HG02588 (cell line): ENCODE measurements at regions not wholly inside any gene's neighbourhood (a gene's known extent, or its start where the extent isn't known, plus 50 kb on each side); places are given as distances from the start of the nearest gene placed in this dataset.

Experiments used
- ATAC-seq: cut with Tn5 transposase; IDR thresholded peaks from one replicate; pipeline ENCODE4 v1.9.1; 2021; ENCODE audit warnings: mild to moderate bottlenecking, moderate library complexity; ENCODE audit not compliant: unreplicated experiment

DNA sequence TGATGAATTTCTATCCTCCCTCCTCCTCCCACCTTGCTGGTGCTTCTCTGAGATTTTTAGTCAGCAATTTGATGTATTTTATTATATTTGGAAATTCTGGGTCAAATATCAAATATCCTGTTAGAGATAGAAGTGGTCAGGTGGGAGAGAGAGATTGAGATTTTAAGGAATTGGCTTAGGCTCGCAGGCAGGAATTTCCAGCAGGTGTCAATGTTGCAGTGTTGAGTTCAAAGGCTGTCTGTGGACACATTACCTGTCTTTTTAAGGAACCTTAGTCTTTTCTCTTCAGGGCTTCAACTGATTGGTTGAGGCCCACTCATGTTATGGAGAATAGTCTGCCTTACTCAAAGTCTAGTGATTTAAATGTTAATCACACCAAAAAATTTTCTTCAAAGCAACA lies 457.3 kb downstream of the FLRT2 start:
- no peak for ATAC-seq

DNA sequence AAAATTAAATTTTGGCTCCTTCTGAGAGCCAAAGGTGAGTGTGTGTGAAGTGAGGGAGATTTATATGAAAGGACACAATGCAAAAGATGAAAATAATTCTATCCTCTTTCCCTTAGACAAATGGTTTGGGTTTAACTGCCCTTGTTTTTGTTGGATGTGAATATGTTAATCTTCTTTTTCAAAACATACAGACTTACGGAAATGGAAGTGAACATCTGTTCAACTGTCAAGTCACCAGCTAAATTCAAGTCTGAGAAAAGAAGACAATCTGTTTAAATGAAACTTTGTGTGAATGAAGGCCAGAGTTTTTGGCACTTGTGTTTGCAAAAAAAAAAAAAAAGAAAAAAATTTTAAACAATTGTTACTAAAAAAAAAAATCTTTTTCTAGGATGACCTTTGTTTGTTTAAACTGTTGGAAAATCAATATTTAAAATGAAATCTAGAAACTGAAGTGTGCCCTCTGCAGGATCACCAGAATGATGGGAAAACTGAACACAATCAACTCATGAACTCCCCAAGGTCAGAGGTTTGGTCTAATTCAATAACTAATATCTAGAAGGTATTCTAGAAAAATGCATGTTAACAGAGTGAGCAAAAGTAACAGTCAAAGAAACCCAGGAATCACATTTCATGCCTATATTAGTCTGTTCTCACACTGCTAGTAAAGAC lies 448.8 kb downstream of the FLRT2 start:
- ATAC-seq = no peak

DNA sequence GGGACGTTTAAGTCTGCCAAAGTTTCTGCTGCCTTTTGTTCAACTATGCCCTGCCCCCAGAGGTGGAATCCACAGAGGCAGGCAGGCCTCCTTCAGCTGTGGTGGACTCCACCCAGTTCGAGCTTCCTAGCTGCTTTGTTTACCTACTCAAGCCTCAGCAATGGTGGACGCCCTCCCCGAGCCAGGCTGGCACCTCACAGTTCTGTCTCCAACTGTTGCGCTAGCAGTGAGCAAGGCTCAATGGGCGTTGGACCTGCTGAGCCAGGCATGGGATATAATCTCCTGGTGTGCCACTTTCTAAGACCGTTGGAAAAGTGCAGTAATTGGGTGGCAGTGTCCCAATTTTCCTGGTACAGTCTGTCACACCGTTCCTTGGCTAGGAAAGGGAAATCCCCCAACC lies 444.7 kb downstream of the FLRT2 start:
- no peak for ATAC-seq

DNA sequence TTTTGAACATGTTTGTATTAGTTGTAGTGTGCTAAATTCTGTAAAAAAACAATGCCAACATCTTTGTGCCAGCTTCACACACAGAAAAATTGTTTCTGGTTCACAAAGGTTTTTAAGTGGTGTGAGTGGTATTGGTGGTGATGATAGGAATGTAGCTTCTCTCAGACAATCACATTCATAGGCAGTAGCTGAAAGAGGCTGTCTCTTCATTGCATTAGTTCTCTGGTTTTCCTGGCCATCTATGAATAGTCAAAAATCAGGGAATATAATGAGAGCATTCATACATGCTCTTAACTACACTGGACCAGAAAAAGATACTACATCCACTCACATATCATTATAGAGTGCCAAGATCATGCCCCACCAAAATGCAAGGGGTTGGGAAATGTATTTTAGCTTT lies 433.5 kb downstream of the FLRT2 start:
- no peak for ATAC-seq

DNA sequence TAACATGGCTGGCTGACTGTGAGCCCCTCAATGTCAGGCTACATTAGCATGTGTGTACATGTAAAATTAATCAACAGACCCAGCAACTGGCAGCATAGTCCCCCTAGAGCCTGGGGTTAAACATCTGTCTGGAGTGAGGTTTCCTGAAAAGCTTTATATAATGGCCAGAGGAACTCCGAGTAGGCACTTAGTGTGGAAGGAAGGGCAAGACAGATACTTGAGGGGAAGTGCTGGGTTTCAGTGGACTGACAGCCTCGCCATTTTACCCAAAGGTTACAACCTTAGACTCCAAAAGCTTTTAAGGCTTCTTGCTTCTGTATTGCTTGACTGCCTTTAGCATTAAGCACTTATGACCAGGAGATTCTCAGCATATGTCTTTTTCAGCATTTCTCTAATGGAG lies 430.8 kb downstream of the FLRT2 start:
- no peak for ATAC-seq

DNA sequence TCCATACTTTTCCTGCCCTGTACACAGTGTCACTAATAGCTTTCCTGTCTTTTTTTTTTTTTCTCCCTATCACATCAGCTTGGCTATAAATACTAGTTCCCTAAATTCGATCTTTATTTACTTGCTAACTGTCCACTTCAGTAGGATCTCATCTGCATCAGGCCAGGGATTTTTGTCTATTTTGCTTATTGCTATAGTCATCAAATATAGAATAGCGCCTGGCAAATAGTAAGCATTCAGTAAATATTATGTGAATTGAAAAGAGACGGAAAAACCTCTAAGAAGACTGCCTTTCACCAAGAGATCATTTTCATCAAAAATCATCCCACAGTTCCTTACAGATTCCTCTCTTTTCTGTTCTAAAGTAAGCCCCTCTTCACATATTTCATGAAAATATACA lies 429.1 kb downstream of the FLRT2 start:
- no peak for ATAC-seq

DNA sequence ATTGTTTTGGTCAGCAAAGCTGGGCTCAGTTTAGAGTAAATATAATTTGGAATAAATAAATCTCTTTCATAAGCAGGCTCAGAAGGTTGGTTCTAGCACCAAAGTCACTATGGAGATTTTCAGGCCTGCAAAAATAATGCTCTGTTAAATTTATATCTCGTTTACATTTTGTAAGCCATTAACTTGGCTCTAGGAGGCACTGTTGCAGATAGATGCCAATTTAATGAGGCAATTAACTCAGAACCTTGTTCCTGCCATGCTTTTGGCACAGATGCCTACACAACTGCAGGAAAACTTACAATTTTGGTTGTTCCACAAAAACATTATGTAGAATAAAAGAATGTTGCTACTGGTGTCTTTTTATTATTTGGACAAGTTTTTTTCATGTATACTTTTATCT lies 428.1 kb downstream of the FLRT2 start:
- ATAC-seq = no peak

DNA sequence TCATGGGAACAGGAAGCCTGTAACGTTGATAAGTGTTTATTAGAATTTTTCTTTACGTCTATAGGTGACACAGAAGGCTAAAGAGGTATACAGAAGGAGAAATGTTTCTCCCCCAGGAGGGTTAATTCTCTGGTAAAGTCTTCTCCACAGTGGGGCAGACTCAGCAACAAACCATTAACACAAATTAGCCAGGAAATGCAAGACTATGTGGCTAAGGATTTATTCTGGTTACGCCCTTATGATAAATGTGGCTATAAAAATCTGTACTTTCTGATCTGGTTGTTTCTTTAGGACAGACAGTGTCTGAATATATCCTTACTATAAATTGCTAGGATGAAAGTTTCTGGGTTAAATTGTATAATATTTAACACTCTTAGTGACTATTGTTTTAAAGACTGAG lies 423.3 kb downstream of the FLRT2 start:
- no peak for ATAC-seq

DNA sequence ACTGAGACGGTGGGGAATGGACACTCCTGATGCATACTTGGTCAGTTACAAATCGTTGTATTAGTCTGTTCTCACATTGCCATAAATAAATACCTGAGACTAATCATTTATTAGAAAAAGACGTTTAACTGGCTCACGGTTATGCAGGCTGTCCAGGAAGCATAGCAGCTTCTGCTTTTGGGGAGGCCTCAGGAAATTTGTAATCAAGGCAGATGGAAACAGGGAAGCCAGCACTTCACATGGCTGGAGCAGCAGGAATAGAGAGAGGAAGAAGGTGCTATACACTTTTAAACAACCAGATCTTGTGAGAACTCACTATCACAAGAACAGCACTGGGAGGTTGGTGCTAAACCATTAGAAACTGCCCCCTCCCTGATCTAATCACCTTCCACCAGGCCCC lies 418.2 kb downstream of the FLRT2 start:
- ATAC-seq = no peak

DNA sequence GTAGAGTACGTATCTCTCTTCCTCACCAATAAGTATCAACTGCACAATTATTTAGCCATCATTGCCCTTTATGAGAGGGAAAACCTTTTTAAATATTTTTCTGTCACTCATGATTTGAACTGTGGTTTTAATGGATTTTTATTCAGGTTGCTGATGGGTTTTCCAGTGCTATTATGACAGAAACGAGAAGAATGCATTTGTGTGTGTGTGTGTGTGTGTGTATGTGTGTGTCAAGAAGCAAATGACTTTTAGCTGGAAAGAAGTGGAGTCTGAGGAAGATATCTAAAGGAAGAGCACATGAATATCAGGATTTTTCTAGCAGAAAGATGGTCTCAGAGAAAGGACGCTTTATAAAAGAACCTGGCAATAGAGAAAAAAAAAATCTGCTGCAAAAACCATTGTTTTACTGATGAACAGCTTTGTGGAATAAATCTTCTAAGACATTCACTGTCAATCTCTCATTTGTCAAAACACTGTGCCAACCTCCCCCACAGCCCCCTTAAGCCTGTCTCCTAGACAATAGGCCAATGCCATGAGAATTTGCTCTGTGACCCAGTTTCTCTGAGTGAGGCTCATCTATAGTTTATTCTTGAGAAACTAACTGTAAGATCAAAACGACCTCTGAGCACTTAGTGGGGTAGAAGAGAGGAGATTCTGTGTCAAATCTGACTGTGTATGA lies 417.7 kb downstream of the FLRT2 start:
- ATAC-seq = no peak

DNA sequence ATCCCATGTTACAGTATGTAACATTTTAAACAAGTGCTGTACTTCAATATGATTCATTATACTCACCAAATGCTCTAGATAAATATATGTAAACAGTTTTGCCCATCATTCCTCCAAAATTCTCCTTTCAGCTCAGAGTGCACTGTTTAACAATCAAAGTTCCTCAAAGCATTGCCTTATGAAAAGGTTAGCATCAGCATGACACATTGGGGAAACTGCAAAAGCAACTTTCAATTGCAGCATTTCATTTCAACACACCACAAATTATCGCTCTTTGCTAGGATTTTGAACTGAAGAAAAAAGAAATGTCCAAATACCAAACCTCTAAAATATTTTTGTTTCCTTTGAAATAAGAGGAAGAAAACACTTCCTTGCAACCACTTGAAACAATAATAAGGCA lies 413.2 kb downstream of the FLRT2 start:
- ATAC-seq = no peak

DNA sequence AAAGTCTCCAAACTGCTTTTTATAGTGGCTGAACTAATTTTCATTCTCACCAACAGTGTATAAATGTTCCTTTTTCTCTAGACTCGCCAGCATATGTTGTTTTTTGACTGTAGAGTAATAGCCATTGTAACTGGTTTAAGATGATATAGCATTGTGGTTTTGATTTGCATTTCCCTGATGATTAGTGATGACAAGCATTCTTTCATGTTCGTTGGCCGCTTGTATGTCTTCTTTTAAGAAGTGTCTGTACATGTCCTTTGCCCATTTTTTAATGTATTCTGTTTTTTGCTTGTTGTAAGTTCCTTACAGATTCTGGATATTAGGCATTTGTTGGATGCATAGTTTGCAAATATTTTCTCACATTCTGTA lies 404.9 kb downstream of the FLRT2 start:
- ATAC-seq = peak; percentile 34

DNA sequence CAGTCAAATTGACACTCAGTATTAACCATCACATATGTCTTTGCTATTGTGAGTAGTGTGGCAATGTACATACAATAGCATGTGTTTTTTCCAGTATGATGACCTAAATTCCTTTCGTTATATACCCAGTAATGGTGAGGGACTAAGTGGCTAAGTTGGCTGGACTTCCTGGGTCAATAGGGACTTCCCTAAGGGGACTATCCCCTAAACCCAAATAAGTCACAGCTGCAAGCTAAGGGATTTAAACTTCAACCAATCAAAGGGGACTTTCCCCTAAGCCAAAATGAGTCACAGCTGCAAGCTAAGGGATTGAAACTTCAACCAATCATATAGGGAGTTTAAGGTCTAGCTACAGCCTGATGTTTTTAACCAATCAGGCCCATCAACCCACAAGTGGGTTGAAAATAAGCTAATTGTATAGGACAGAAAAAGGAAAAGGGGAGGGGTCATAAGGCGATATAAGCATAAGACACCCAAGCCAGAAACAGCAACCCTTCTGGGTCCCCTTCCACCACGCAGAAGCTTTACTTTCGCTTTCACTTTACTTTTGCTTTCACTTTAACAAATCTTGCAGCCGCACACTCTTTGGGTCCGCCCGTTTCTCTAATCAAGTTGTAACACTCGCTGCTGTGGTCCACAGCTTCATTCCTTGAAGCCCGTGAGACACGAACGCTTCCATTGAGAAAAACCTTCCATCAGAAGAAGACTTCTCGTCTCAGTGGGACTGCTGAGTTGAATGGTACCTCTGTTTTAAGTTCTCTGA lies 404.4 kb downstream of the FLRT2 start:
- peak; percentile 90 for ATAC-seq

DNA sequence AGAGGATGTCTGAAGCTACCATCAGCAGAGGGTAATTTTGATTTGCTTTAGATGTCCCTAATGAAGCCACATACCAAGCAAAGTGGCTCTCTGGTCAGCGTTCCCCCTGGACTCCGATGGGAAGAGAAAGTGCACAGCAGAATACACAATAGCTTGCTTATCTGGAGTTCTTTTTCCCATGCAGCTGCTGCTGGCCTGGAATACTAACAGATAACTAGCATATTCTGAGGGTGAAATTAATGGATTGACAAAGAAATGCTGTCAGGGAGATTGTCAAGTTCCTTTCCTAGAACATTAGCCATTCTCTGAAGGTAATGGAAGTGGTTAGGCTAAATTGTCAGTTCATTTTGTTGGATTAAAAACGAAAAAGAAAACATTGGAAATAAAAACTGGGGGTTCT lies 391.3 kb downstream of the FLRT2 start:
- ATAC-seq = no peak

DNA sequence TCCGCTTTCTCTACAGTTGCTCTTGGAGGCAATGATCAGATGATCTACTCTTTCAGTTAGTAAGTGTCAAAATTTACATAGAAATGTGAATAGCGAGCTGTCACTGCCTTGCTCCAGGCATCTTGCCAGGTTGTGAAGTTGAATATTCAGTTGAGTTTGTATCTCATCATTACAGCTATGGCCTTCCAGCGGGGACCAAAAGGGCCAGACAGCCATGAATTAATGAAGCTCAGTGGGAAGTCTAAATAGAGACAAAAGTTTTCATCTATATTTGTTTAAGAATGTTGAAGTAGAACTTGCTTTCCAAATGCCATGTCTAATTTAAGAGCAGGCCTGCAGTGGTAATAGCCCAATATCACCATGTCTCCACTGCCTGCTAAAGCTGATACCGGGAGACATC lies 387.8 kb downstream of the FLRT2 start:
- ATAC-seq = no peak

DNA sequence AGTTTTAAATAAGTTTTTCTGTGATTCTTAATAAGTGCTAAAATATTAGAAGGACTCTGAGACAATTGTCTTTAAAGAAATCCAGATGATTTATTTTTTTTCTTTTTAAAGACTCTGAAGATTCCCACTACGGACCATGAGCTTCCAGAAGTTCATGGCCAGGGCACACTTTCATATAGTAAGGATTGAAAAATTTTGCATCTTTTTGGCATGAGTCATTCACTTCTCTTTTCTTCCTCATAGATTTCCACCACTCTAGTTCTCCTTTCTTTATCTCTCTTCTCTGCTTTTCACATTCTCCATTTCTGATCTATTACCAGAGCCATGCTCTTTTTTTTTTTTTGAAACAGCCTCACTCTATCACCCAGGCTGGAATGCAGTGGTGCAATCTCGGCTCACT lies 385.8 kb downstream of the FLRT2 start:
- ATAC-seq = no peak

DNA sequence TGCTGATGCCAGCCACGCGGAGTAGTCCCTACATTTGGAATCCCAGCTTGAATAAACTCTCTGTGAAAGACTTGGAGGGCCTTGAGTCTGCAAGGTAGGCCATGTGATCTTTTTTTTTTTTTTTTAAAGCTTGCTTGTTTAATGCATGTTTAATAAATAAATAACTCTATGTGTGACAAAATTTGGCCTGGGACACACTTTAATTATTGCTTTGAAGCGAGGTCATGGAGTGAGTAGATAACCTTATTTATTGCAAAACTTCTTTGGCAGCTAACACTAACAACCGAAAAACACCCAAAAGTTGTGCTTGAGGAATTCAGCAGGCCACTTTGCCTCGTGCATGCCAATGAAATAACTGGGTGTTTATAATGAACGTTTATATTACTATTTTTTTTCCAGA lies 382.2 kb downstream of the FLRT2 start:
- ATAC-seq = no peak

DNA sequence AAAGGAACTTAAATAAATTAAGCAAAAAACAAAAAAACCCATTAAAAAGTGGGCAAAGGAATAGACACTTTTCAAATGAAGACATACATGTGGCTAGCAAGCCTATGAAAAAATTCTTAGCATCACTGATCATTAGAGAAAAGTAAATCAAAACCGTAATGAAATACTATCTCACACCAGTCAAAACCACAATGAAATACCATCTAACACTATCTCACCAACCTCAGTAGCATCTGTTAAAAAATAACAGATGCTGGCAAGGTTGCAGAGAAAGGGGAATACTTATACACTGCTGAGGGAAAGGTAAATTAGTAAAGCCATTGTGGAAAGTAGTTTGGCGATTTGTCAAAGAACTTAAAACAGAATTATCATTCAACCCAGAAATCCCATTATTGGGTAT lies 381.1 kb downstream of the FLRT2 start:
- no peak for ATAC-seq

DNA sequence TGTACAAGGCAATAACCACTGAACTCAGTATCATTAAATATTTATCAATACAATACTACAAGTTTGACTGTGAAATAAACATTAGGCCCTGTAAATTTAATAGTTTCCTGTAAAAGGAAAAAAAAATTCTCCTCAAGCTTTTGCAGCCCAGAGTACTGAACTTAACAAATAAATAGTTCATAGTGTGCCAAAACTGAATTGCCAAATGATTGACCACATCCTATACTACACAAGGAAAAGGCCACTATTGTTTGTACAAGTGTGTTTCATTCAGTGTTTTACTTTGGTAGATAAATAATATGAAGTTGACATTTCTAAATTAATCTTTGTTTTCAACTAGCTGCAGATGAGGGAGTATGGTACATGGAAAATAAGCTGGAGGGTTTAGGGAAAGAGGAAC lies 379.6 kb downstream of the FLRT2 start:
- ATAC-seq = no peak

DNA sequence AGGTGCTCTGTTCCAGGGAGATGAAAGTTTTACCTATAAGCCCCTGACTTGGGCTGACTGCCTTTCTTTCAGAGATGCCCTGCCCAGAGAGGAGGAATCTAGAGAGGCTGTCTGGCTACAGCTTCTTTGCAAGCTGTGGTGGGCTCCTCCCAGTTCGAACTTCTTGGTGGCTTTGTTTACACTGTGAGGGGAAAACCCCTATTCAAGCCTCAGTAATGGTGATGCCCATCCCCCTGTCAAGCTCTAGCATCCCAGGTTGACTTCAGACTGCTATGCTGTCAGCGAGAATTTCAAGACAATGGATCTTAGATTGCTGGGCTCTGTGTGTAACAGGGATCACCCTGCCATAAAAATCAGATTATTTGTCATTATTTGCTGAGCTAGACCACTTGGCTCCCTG lies 377.6 kb downstream of the FLRT2 start:
- ATAC-seq = no peak

DNA sequence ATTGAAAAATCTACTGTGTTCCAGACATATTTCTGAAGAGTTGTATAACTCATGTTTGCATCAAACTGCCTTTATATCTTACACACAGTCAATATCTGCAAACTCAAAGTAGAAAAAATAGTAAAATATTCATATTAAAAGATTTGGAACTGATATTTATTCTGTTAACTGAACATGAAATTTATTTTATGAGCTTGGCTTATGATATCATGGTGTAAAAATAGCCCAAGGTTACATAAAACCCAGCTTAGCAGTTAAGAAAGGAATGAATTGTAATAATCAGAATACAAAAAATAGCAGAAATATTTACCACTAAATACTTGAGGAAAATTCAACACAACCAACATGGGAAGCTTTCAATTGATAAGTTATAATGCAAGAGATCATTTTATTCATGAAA lies 367.9 kb downstream of the FLRT2 start:
- no peak for ATAC-seq

DNA sequence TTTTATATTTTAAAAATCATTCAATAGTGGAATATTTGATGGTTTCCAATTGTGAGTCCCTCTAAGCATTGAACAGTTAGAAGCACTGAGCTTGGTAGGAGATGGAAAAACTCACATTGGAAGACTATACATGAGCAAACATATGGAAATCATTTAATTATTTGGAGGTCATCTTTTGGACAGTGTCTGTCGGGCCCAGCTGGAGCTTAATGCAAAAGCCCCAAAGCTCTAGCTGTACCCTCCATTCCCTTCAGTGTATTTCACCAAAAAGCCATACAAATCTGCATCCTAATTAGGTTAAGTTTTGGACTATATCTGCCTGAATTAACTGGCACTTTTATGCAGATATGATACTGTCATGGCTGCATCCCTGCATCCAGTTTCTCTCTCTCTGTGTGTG lies 365.7 kb downstream of the FLRT2 start:
- no peak for ATAC-seq
